ENCODE measurements at regions not wholly inside any gene's neighbourhood (a gene's known extent, or its start where the extent isn't known, plus 50 kb on each side); places are given as distances from the start of the nearest gene placed in this dataset.

- TF ChIP-seq EZH2 (IDR thresholded peaks at IDR 0.05) (no peak), FOXP2 (optimal IDR thresholded peaks at IDR 0.05; ENCODE audit: control extremely low read depth, extremely low read length, insufficient read depth) (no peak)
These were observed 779.7 kb downstream of the USP25 start for GRCh38 chr21:16509476-16509875.

Data from SK-N-MC (cell line).